ENCODE measurements at regions not wholly inside any gene's neighbourhood (a gene's known extent, or its start where the extent isn't known, plus 50 kb on each side); places are given as distances from the start of the nearest gene placed in this dataset.

DNA sequence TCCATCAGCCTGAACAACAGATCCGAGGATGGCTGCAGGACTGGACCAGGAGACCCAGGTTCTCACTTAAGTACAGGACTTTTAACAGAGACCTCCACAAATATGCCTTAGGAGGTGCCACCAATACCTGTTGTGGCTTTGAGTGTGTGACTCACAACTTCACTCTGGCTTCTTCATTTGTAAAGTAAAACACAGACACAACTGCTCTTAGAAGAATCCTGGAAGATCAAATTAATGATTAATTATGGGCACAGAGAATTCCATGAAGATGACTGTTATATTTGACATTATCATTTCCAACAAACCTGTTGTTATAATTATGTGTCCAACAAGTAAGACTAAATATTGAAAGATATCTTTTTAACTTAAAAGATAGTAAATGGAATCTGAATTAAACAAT, 481.4 kb upstream of the KLHL29 start (continued):
- TF ChIP-seq ZNF512B (CRISPR knock-in tag; IDR thresholded peaks at IDR 0.05; ENCODE audit: borderline replicate concordance) (no peak), TFE3 (CRISPR knock-in tag; IDR thresholded peaks at IDR 0.05) (no peak), ZNF883 (CRISPR knock-in tag; IDR thresholded peaks at IDR 0.05; ENCODE audit: not compliant biosample characterization) (no peak), ZFP82 (CRISPR knock-in tag; IDR thresholded peaks at IDR 0.05; ENCODE audit: borderline replicate concordance) (no peak), ZZZ3 (CRISPR knock-in tag; IDR thresholded peaks at IDR 0.05; ENCODE audit: borderline replicate concordance) (no peak), ZBTB43 (CRISPR knock-in tag; conservative IDR thresholded peaks at IDR 0.05) (no peak), CAMTA2 (CRISPR knock-in tag; IDR thresholded peaks at IDR 0.05; ENCODE audit: borderline replicate concordance) (no peak), HOMEZ (CRISPR knock-in tag; IDR thresholded peaks at IDR 0.05; ENCODE audit: low read depth) (no peak), MYNN (CRISPR knock-in tag; IDR thresholded peaks at IDR 0.05; ENCODE audit: low read depth) (no peak), SAP130 (CRISPR knock-in tag; IDR thresholded peaks at IDR 0.05; ENCODE audit: low read depth) (no peak), CENPT (CRISPR knock-in tag; IDR thresholded peaks at IDR 0.05; ENCODE audit: low read depth) (no peak)
- TF ChIP-seq, protein P1, sequence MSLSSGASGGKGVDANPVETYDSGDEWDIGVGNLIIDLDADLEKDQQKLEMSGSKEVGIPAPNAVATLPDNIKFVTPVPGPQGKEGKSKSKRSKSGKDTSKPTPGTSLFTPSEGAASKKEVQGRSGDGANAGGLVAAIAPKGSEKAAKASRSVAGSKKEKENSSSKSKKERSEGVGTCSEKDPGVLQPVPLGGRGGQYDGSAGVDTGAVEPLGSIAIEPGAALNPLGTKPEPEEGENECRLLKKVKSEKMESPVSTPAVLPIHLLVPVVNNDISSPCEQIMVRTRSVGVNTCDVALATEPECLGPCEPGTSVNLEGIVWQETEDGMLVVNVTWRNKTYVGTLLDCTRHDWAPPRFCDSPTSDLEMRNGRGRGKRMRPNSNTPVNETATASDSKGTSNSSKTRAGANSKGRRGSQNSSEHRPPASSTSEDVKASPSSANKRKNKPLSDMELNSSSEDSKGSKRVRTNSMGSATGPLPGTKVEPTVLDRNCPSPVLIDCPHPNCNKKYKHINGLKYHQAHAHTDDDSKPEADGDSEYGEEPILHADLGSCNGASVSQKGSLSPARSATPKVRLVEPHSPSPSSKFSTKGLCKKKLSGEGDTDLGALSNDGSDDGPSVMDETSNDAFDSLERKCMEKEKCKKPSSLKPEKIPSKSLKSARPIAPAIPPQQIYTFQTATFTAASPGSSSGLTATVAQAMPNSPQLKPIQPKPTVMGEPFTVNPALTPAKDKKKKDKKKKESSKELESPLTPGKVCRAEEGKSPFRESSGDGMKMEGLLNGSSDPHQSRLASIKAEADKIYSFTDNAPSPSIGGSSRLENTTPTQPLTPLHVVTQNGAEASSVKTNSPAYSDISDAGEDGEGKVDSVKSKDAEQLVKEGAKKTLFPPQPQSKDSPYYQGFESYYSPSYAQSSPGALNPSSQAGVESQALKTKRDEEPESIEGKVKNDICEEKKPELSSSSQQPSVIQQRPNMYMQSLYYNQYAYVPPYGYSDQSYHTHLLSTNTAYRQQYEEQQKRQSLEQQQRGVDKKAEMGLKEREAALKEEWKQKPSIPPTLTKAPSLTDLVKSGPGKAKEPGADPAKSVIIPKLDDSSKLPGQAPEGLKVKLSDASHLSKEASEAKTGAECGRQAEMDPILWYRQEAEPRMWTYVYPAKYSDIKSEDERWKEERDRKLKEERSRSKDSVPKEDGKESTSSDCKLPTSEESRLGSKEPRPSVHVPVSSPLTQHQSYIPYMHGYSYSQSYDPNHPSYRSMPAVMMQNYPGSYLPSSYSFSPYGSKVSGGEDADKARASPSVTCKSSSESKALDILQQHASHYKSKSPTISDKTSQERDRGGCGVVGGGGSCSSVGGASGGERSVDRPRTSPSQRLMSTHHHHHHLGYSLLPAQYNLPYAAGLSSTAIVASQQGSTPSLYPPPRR (CRISPR knock-in tag; IDR thresholded peaks at IDR 0.05; ENCODE audit: borderline replicate concordance), result no peak

All from HepG2 (cell line).